ENCODE measurements at regions not wholly inside any gene's neighbourhood (a gene's known extent, or its start where the extent isn't known, plus 50 kb on each side); places are given as distances from the start of the nearest gene placed in this dataset.

GRCh38 chr2:150971910-150972309 lies 289.8 kb downstream of the RBM43 start:
- Histone ChIP-seq H3K9ac (ENCODE audit: low read length) (no peak overlapping the region), H3K4me1 (ENCODE audit: insufficient read depth, low read length, severe bottlenecking) (no peaks in the 10 kb centered on the region), H3K79me2 (ENCODE audit: insufficient read depth, low read length) (no peaks in the 10 kb centered on the region), H3K4me2 (ENCODE audit: low read length) (no peak overlapping the region), H3K9me3 (ENCODE audit: low read length) (no peaks in the 10 kb centered on the region), H3K27ac (ENCODE audit: low read depth, low read length, poor library complexity, severe bottlenecking) (no peak overlapping the region), H3F3A (ENCODE audit: insufficient read depth, low read length) (no peaks in the 10 kb centered on the region), H3K9me2 (ENCODE audit: low read depth, low read length) (no peaks in the 10 kb centered on the region), H3K27me3 (ENCODE audit: insufficient read depth, low read length) (no peaks in the 10 kb centered on the region), H3K36me3 (ENCODE audit: insufficient read depth, low read length) (no peaks in the 10 kb centered on the region), H2AFZ (ENCODE audit: low read length) (no peak overlapping the region), H3K4me3 (ENCODE audit: low read depth, low read length, poor library complexity, severe bottlenecking) (no peak overlapping the region), H4K20me1 (ENCODE audit: insufficient read depth, low read length) (no peaks in the 10 kb centered on the region)
- TF ChIP-seq EZH2 (IDR thresholded peaks at IDR 0.05; ENCODE audit: borderline replicate concordance, low read length) = no peak
- no peak for TF ChIP-seq CTCF (IDR thresholded peaks at IDR 0.05; ENCODE audit: low read length)

GRCh38 chr2:150963336-150963735 lies 298.3 kb downstream of the RBM43 start:
- Histone ChIP-seq H3K27ac (ENCODE audit: low read depth, low read length, poor library complexity, severe bottlenecking) (no peak overlapping the region), H3K4me2 (ENCODE audit: low read length) (no peak overlapping the region), H3K9ac (ENCODE audit: low read length) (no peak overlapping the region), H3K4me1 (ENCODE audit: insufficient read depth, low read length, severe bottlenecking) (no peaks in the 10 kb centered on the region), H3K79me2 (ENCODE audit: insufficient read depth, low read length) (no peaks in the 10 kb centered on the region), H3K9me2 (ENCODE audit: low read depth, low read length) (no peaks in the 10 kb centered on the region), H2AFZ (ENCODE audit: low read length) (no peak overlapping the region), H4K20me1 (ENCODE audit: insufficient read depth, low read length) (no peaks in the 10 kb centered on the region), H3K36me3 (ENCODE audit: insufficient read depth, low read length) (no peaks in the 10 kb centered on the region), H3F3A (ENCODE audit: insufficient read depth, low read length) (no peaks in the 10 kb centered on the region), H3K4me3 (ENCODE audit: low read depth, low read length, poor library complexity, severe bottlenecking) (no peak overlapping the region), H3K27me3 (ENCODE audit: insufficient read depth, low read length) (no peaks in the 10 kb centered on the region), H3K9me3 (ENCODE audit: low read length) (no peaks in the 10 kb centered on the region)
- TF ChIP-seq EZH2 (IDR thresholded peaks at IDR 0.05; ENCODE audit: borderline replicate concordance, low read length) (no peak), CTCF (IDR thresholded peaks at IDR 0.05; ENCODE audit: low read length) (no peak)

GRCh38 chr2:150955231-150955630 lies 306.4 kb downstream of the RBM43 start:
- Histone ChIP-seq H2AFZ (ENCODE audit: low read length) (no peak overlapping the region), H4K20me1 (ENCODE audit: insufficient read depth, low read length) (no peaks in the 10 kb centered on the region), H3K36me3 (ENCODE audit: insufficient read depth, low read length) (no peaks in the 10 kb centered on the region), H3K4me2 (ENCODE audit: low read length) (no peak overlapping the region), H3K9ac (ENCODE audit: low read length) (no peak overlapping the region), H3F3A (ENCODE audit: insufficient read depth, low read length) (no peaks in the 10 kb centered on the region), H3K4me3 (ENCODE audit: low read depth, low read length, poor library complexity, severe bottlenecking) (no peak overlapping the region), H3K9me2 (ENCODE audit: low read depth, low read length) (no peaks in the 10 kb centered on the region), H3K27ac (ENCODE audit: low read depth, low read length, poor library complexity, severe bottlenecking) (no peak overlapping the region), H3K9me3 (ENCODE audit: low read length) (no peaks in the 10 kb centered on the region), H3K27me3 (ENCODE audit: insufficient read depth, low read length) (no peaks in the 10 kb centered on the region), H3K79me2 (ENCODE audit: insufficient read depth, low read length) (no peaks in the 10 kb centered on the region), H3K4me1 (ENCODE audit: insufficient read depth, low read length, severe bottlenecking) (no peaks in the 10 kb centered on the region)
- TF ChIP-seq CTCF (IDR thresholded peaks at IDR 0.05; ENCODE audit: low read length) = no peak
- no peak for TF ChIP-seq EZH2 (IDR thresholded peaks at IDR 0.05; ENCODE audit: borderline replicate concordance, low read length)
